K562 (cell line): ENCODE measurements at regions not wholly inside any gene's neighbourhood (a gene's known extent, or its start where the extent isn't known, plus 50 kb on each side); places are given as distances from the start of the nearest gene placed in this dataset.

ENCODE experiments used
- EP300 ChIP-seq: IDR thresholded peaks from 2 replicates; pipeline ENCODE4 v1.6.1; 2012; ENCODE audit warnings: low read length, improper control_type of control experiment
- FOXM1 ChIP-seq, 2 experiments: fragments of 450-650 bp in 1 of 2; sonication (generic) in 1 of 2; formaldehyde crosslinking in 1 of 2; IDR thresholded peaks; 2 replicates each; pipeline versions ENCODE4 v1.6.1 to v1.9.0; 2017 to 2022; ENCODE audit warnings: low read depth in 2 of 2, mild to moderate bottlenecking in 2 of 2, missing genetic modification reagents in 1 of 2, moderate library complexity in 1 of 2
- MYNN ChIP-seq, 2 experiments: sonication (generic); formaldehyde crosslinking in 1 of 2; IDR thresholded peaks; 2 replicates each; pipeline versions ENCODE4 v1.5.0 to v1.6.1; 2016 to 2020; ENCODE audit warnings: antibody characterized with exemption in 1 of 2, missing genetic modification reagents in 1 of 2
- POLR2AphosphoS5 ChIP-seq: IDR thresholded peaks from 2 replicates; pipeline ENCODE4 v1.6.1; 2011; ENCODE audit warnings: mild to moderate bottlenecking, low read depth, low read length, moderate library complexity; ENCODE audit not compliant: control insufficient read depth, insufficient read depth
- RAD21 ChIP-seq, 2 experiments: fragments of 250-450 bp in 1 of 2; fragments of 450-650 bp in 1 of 2; sonication (Bioruptor Pico) in 1 of 2; formaldehyde crosslinking in 1 of 2; IDR thresholded peaks in 1 of 2; conservative IDR thresholded peaks in 1 of 2; 2 replicates each; pipeline versions ENCODE4 v1.4.0 to v1.8.0; 2020 to 2022; ENCODE audit warnings: mild to moderate bottlenecking in 2 of 2, moderate library complexity in 1 of 2
- ZZZ3 ChIP-seq: fragments of 450-650 bp; IDR thresholded peaks from 2 replicates; pipeline ENCODE4 v1.6.1; 2016; ENCODE audit warnings: antibody characterized with exemption, mild to moderate bottlenecking, moderate library complexity
- TF ChIP-seq, protein P1 (sequence below): fragments of 200-800 bp; sonication (Bioruptor generic); IDR thresholded peaks from 2 replicates; pipeline ENCODE4 v1.6.1; 2016; ENCODE audit warnings: missing genetic modification characterization, missing compliant biosample characterization
- TF ChIP-seq, protein P2 (sequence below): fragments of 250-450 bp; sonication (Bioruptor Pico); IDR thresholded peaks from 2 replicates; pipeline ENCODE4 v1.4.0; 2020; ENCODE audit warnings: mild to moderate bottlenecking, moderate library complexity
- TF ChIP-seq, protein P3 (sequence below): fragments of 250-450 bp; sonication (Bioruptor Pico); IDR thresholded peaks from 2 replicates; pipeline ENCODE4 v1.9.0; 2021; ENCODE audit warnings: mild to moderate bottlenecking, inconsistent platforms
- TF ChIP-seq, protein P4 (sequence below): IDR thresholded peaks from 3 replicates; pipeline ENCODE4 v1.6.1; 2011; ENCODE audit warnings: borderline replicate concordance, mild to moderate bottlenecking; ENCODE audit not compliant: insufficient read length, insufficient read depth
- TF ChIP-seq, protein P5 (sequence below), 3 experiments: IDR thresholded peaks in 2 of 3; conservative IDR thresholded peaks in 1 of 3; 2 replicates each; pipeline ENCODE4 v1.5.1; 2011 to 2012; ENCODE audit warnings: low read length in 3 of 3, mild to moderate bottlenecking in 3 of 3, control low read depth in 2 of 3, improper control_type of control experiment in 1 of 3, inconsistent platforms in 1 of 3, low read depth in 1 of 3, mixed read lengths in 1 of 3, moderate library complexity in 1 of 3; ENCODE audit not compliant: insufficient read depth in 2 of 3

DNA sequence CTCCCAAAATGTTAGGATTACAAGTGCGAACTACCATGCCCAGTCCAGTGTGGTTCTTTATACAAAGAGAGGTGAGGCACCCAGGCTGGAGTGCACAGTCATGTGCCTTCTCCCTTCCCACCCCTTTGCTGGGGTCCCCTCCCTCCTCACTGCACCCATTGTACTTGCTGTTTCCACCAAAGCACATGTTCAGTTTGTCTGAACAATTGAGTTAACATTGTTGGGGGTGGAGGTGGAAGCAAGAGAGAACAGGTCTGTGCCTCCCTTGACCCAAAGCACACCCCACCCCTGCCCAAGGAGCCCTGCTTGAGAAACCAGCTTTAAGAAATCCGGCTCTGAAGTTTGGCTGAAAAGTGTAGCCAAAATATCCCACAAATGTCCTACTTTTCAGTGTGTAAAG is 142.3 kb upstream of the CDH5 start:
- TF ChIP-seq FOXM1 (IDR thresholded peaks at IDR 0.05; ENCODE audit: low read depth) (no peak), FOXM1 (CRISPR knock-in tag; IDR thresholded peaks at IDR 0.05; ENCODE audit: low read depth) (no peak), RAD21 (CRISPR knock-in tag; conservative IDR thresholded peaks at IDR 0.05 in 1 of 2, IDR thresholded peaks at IDR 0.05 in 1 of 2) (no peak), ZZZ3 (no peak), MYNN (IDR thresholded peaks at IDR 0.05) (no peak), MYNN (CRISPR knock-in tag; IDR thresholded peaks at IDR 0.05) (no peak), POLR2AphosphoS5 (no peak), EP300 (no peak)
- TF ChIP-seq, protein P1, sequence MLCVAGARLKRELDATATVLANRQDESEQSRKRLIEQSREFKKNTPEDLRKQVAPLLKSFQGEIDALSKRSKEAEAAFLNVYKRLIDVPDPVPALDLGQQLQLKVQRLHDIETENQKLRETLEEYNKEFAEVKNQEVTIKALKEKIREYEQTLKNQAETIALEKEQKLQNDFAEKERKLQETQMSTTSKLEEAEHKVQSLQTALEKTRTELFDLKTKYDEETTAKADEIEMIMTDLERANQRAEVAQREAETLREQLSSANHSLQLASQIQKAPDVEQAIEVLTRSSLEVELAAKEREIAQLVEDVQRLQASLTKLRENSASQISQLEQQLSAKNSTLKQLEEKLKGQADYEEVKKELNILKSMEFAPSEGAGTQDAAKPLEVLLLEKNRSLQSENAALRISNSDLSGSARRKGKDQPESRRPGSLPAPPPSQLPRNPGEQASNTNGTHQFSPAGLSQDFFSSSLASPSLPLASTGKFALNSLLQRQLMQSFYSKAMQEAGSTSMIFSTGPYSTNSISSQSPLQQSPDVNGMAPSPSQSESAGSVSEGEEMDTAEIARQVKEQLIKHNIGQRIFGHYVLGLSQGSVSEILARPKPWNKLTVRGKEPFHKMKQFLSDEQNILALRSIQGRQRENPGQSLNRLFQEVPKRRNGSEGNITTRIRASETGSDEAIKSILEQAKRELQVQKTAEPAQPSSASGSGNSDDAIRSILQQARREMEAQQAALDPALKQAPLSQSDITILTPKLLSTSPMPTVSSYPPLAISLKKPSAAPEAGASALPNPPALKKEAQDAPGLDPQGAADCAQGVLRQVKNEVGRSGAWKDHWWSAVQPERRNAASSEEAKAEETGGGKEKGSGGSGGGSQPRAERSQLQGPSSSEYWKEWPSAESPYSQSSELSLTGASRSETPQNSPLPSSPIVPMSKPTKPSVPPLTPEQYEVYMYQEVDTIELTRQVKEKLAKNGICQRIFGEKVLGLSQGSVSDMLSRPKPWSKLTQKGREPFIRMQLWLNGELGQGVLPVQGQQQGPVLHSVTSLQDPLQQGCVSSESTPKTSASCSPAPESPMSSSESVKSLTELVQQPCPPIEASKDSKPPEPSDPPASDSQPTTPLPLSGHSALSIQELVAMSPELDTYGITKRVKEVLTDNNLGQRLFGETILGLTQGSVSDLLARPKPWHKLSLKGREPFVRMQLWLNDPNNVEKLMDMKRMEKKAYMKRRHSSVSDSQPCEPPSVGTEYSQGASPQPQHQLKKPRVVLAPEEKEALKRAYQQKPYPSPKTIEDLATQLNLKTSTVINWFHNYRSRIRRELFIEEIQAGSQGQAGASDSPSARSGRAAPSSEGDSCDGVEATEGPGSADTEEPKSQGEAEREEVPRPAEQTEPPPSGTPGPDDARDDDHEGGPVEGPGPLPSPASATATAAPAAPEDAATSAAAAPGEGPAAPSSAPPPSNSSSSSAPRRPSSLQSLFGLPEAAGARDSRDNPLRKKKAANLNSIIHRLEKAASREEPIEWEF (CRISPR knock-in tag): no peak
- TF ChIP-seq, protein P2, sequence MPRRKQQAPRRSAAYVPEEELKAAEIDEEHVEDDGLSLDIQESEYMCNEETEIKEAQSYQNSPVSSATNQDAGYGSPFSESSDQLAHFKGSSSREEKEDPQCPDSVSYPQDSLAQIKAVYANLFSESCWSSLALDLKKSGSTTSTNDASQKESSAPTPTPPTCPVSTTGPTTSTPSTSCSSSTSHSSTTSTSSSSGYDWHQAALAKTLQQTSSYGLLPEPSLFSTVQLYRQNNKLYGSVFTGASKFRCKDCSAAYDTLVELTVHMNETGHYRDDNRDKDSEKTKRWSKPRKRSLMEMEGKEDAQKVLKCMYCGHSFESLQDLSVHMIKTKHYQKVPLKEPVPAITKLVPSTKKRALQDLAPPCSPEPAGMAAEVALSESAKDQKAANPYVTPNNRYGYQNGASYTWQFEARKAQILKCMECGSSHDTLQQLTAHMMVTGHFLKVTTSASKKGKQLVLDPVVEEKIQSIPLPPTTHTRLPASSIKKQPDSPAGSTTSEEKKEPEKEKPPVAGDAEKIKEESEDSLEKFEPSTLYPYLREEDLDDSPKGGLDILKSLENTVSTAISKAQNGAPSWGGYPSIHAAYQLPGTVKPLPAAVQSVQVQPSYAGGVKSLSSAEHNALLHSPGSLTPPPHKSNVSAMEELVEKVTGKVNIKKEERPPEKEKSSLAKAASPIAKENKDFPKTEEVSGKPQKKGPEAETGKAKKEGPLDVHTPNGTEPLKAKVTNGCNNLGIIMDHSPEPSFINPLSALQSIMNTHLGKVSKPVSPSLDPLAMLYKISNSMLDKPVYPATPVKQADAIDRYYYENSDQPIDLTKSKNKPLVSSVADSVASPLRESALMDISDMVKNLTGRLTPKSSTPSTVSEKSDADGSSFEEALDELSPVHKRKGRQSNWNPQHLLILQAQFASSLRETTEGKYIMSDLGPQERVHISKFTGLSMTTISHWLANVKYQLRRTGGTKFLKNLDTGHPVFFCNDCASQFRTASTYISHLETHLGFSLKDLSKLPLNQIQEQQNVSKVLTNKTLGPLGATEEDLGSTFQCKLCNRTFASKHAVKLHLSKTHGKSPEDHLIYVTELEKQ (CRISPR knock-in tag): no peak
- TF ChIP-seq, protein P3, sequence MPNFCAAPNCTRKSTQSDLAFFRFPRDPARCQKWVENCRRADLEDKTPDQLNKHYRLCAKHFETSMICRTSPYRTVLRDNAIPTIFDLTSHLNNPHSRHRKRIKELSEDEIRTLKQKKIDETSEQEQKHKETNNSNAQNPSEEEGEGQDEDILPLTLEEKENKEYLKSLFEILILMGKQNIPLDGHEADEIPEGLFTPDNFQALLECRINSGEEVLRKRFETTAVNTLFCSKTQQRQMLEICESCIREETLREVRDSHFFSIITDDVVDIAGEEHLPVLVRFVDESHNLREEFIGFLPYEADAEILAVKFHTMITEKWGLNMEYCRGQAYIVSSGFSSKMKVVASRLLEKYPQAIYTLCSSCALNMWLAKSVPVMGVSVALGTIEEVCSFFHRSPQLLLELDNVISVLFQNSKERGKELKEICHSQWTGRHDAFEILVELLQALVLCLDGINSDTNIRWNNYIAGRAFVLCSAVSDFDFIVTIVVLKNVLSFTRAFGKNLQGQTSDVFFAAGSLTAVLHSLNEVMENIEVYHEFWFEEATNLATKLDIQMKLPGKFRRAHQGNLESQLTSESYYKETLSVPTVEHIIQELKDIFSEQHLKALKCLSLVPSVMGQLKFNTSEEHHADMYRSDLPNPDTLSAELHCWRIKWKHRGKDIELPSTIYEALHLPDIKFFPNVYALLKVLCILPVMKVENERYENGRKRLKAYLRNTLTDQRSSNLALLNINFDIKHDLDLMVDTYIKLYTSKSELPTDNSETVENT (CRISPR knock-in tag): no peak
- TF ChIP-seq, protein P4, sequence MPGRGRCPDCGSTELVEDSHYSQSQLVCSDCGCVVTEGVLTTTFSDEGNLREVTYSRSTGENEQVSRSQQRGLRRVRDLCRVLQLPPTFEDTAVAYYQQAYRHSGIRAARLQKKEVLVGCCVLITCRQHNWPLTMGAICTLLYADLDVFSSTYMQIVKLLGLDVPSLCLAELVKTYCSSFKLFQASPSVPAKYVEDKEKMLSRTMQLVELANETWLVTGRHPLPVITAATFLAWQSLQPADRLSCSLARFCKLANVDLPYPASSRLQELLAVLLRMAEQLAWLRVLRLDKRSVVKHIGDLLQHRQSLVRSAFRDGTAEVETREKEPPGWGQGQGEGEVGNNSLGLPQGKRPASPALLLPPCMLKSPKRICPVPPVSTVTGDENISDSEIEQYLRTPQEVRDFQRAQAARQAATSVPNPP: no peak
- TF ChIP-seq, protein P5, sequence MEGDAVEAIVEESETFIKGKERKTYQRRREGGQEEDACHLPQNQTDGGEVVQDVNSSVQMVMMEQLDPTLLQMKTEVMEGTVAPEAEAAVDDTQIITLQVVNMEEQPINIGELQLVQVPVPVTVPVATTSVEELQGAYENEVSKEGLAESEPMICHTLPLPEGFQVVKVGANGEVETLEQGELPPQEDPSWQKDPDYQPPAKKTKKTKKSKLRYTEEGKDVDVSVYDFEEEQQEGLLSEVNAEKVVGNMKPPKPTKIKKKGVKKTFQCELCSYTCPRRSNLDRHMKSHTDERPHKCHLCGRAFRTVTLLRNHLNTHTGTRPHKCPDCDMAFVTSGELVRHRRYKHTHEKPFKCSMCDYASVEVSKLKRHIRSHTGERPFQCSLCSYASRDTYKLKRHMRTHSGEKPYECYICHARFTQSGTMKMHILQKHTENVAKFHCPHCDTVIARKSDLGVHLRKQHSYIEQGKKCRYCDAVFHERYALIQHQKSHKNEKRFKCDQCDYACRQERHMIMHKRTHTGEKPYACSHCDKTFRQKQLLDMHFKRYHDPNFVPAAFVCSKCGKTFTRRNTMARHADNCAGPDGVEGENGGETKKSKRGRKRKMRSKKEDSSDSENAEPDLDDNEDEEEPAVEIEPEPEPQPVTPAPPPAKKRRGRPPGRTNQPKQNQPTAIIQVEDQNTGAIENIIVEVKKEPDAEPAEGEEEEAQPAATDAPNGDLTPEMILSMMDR (IDR thresholded peaks at IDR 0.05 in 2 of 3, conservative IDR thresholded peaks at IDR 0.05 in 1 of 3; ENCODE audit: insufficient read depth in 2 of 3, low read depth in 1 of 3, low read length in 3 of 3): no peak
